LNCAP (cell line): ENCODE measurements at regions not wholly inside any gene's neighbourhood (a gene's known extent, or its start where the extent isn't known, plus 50 kb on each side); places are given as distances from the start of the nearest gene placed in this dataset.

Experiments
- TF ChIP-seq, protein P1 (sequence below): fragments of 450-650 bp; IDR thresholded peaks from 2 replicates; pipeline ENCODE4 v1.5.1; 2017; ENCODE audit warnings: mild to moderate bottlenecking

DNA sequence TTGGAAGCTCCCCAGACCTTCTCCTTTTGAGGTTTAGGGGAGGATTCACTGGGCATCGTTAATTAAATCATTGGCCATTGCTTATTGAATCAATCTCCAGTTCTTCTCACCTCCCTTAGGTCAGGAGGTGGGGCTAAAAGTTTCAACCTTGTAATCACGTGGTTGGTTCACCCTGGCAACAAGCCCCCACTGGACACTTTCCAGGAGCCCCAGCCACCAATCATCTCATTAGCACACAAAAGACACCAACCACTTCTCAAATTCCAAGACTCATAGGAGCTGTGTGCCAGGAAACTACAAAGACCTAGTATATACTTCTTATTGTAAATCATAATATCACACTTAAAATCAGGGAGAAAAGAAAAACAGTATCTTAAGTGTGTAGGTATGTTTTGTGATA lies 94.6 kb upstream of the PLEKHA5 start:
- TF ChIP-seq, protein P1, sequence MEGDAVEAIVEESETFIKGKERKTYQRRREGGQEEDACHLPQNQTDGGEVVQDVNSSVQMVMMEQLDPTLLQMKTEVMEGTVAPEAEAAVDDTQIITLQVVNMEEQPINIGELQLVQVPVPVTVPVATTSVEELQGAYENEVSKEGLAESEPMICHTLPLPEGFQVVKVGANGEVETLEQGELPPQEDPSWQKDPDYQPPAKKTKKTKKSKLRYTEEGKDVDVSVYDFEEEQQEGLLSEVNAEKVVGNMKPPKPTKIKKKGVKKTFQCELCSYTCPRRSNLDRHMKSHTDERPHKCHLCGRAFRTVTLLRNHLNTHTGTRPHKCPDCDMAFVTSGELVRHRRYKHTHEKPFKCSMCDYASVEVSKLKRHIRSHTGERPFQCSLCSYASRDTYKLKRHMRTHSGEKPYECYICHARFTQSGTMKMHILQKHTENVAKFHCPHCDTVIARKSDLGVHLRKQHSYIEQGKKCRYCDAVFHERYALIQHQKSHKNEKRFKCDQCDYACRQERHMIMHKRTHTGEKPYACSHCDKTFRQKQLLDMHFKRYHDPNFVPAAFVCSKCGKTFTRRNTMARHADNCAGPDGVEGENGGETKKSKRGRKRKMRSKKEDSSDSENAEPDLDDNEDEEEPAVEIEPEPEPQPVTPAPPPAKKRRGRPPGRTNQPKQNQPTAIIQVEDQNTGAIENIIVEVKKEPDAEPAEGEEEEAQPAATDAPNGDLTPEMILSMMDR = no peak

DNA sequence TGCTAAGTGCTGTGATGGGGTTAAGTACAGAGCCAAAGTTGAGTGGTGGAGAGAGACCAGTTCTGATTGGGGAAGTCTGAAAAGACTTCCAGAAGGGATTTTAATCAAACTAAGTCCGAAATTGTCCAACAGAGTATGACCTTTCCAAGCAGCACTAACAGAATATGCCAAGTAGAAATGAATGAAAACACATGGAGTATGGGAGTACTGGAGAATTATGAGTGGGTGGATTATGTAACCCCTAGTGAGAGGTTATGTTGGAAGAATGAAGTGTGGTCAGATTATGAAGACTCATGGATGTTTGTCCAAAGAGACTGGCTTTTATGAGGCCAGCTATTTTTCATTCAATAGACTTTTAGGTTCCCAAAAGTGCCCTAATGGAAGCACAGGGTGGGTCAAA lies 94.0 kb upstream of the PLEKHA5 start:
- TF ChIP-seq, protein P1 = no peak

DNA sequence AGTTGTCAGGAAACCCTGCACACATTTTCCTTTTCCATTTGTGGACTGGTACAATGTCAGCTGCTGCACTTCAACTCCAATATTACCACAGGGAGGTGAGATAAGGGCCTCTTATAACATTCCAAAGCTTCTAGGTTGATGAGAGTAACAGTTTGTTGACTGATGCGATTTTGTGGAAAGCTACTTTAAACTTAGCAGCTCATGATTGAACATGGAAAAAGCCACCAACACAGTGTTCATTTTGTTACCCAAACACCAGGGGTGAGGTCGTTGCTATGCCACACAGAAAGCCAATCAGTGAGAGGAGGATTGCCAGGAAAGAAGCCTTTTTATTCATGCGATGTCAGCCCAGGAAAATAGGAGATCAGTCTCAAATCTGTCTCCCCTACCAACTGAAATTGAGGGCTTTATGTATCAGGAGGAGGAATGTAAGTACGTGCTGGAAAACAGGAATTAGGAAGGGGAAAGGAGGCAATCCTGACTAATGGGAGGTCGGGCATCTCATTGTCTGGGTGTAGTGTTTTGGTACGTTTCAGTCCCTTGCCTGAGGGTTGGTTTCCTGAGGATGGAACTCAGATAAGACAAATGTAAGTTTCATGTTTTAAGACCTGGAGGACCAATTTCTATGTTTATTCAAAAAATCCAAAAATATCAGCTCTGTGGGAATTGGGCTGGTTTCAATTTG lies 92.7 kb upstream of the PLEKHA5 start:
- TF ChIP-seq, protein P1 = no peak

DNA sequence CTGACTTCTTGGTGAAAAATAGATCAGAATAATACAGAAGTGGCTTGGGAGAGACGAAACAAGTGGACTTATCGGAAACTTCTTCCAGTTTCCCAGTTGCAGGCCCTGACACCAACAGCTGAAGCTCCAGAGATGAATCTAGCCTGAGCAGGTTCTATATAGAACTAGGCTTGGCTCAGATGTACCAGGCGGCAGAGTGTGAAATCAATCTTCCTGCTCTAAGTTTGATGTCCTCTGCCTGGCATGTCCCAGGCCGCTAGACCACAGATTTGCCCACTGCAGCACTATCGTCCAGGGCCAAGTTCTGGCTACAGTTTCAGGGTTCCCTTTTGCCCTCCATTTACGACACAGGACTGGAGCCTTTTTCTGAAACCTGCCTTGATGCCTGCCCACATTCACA lies 91.3 kb upstream of the PLEKHA5 start:
- TF ChIP-seq, protein P1 = no peak

DNA sequence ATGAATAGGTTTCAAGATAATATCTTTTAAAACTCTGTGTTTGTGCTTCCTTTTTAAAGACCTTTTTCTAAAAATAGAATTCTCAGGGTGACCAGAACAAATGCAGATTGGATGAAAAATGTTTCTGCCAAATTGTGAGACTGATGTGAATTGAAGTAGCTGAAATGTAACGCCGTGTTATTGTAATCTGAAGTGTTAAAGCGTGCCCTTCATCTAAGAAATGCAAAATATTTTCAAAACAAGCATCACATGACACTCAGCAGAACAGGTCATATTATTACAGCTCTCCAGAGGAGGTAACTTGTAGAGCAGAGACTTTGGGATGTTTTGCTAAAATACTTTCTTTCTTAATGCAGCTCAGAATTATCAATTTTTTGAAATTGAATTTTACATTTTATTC lies 90.0 kb upstream of the PLEKHA5 start:
- TF ChIP-seq, protein P1 = no peak

DNA sequence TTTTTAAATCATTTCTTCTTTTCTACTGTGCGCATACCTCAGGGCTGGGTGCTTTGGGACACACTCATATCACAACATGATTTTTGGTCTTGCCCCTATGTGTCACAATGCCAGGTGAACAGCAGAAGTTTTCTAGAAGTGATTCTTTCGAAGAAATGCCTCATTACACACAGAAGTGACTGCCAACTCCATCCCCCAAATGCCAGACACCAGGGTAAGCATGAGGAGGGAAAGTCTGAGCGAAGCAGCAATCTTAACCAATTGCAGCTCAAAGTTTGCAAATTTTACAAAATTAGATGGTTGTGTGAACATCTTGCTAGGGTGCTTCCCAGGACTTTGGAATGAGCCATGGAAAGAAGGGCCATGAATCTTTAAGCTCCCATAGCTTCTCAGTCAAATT lies 87.3 kb upstream of the PLEKHA5 start:
- TF ChIP-seq, protein P1 = no peak

DNA sequence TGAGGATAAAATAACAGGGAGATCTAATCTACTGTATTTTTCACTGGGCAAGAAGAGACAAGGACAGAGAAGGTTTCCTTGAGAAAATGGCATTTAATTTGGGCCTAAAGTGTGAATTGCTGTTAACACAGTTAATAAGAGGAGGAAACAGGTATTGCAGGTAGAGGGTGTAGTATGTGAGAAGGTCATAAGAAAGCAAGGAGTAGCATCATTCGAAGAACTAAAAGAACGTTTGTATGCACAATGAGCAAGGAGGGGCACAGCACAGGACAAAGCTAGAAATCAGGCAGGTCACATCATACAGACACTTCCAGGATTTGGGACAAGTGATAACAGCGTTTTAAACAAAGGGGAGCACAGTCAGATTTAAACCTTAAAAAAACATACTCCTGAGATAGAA lies 85.1 kb upstream of the PLEKHA5 start:
- TF ChIP-seq, protein P1 = no peak

DNA sequence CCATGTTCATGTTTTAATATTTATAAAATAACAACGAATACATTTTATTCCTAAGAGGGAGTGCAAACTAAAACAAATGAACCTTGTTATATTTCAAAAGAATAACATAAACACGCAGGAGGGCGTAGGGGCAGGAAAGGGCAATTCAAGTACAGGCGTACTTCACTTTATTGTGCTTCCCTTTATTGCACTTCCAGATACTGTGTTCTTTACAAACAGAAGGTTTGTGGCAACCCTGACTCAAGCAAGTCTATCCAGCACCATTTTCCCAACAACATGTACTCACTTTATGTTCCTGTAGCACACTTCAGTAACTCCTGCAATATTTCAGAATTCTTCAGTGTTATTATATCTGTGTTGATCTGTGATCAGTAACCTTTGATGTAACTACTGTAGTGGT lies 84.6 kb upstream of the PLEKHA5 start:
- TF ChIP-seq, protein P1 = no peak
